GM12878 (cell line): ENCODE measurements at regions not wholly inside any gene's neighbourhood (a gene's known extent, or its start where the extent isn't known, plus 50 kb on each side); places are given as distances from the start of the nearest gene placed in this dataset.

ENCODE experiments used
- ASH2L ChIP-seq: fragments of 300-600, 200-600 bp; sonication (generic); IDR thresholded peaks from 2 replicates; pipeline ENCODE4 v1.6.1; 2017; ENCODE audit warnings: low read depth, mild to moderate bottlenecking, borderline replicate concordance
- BCL11A ChIP-seq: IDR thresholded peaks from 2 replicates; pipeline ENCODE4 v1.6.1; 2011; ENCODE audit warnings: low read depth, low read length
- BHLHE40 ChIP-seq, 2 experiments: fragments of 450-650 bp in 1 of 2; IDR thresholded peaks; 2 replicates each; pipeline ENCODE4 v1.6.1; 2011 to 2017; ENCODE audit warnings: low read depth in 2 of 2, borderline replicate concordance in 1 of 2, improper control_type of control experiment in 1 of 2, low read length in 1 of 2, mild to moderate bottlenecking in 1 of 2
- BRCA1 ChIP-seq: IDR thresholded peaks from 2 replicates; pipeline ENCODE4 v1.6.1; 2011; ENCODE audit warnings: low read depth, low read length, improper control_type of control experiment
- CBX3 ChIP-seq: fragments of 200-600 bp; sonication (generic); IDR thresholded peaks from 2 replicates; pipeline ENCODE4 v1.6.1; 2016; ENCODE audit warnings: low read depth, borderline replicate concordance
- CREB1 ChIP-seq: IDR thresholded peaks from 2 replicates; pipeline ENCODE4 v1.6.1; 2012; ENCODE audit warnings: low read depth, mild to moderate bottlenecking, inconsistent platforms
- CREM ChIP-seq: IDR thresholded peaks from 2 replicates; pipeline ENCODE4 v1.6.1; 2014; ENCODE audit warnings: antibody characterized with exemption, low read depth
- FOS ChIP-seq: IDR thresholded peaks from 3 replicates; pipeline ENCODE4 v1.6.1; 2011; ENCODE audit warnings: borderline replicate concordance; ENCODE audit not compliant: insufficient read length; ENCODE audit errors: extremely low read depth
- GATAD2B ChIP-seq: fragments of 450-650 bp; conservative IDR thresholded peaks from 2 replicates; pipeline ENCODE4 v1.6.1; 2017; ENCODE audit warnings: low read depth, mild to moderate bottlenecking, moderate library complexity
- KDM1A ChIP-seq: fragments of 200-600 bp; sonication (generic); IDR thresholded peaks from 2 replicates; pipeline ENCODE4 v1.6.1; 2016; ENCODE audit warnings: borderline replicate concordance
- MEF2A ChIP-seq: IDR thresholded peaks from 2 replicates; pipeline ENCODE4 v1.6.1; 2011; ENCODE audit warnings: low read depth, mild to moderate bottlenecking, low read length, moderate library complexity; ENCODE audit not compliant: insufficient read depth
- MTA3 ChIP-seq: IDR thresholded peaks from 2 replicates; pipeline ENCODE4 v1.6.1; 2012; ENCODE audit warnings: low read length, inconsistent platforms, borderline replicate concordance
- NBN ChIP-seq: fragments of 450-650 bp; IDR thresholded peaks from 2 replicates; pipeline ENCODE4 v1.6.1; 2016
- RBBP5 ChIP-seq: fragments of 200-600 bp; sonication (generic); conservative IDR thresholded peaks from 2 replicates; pipeline ENCODE4 v1.6.1; 2016
- RFX5 ChIP-seq: IDR thresholded peaks from 2 replicates; pipeline ENCODE4 v1.6.1; 2011; ENCODE audit warnings: low read depth, low read length, improper control_type of control experiment
- RUNX3 ChIP-seq: IDR thresholded peaks from 2 replicates; pipeline ENCODE4 v1.6.1; 2012; ENCODE audit warnings: low read length, inconsistent platforms
- SPI1 ChIP-seq: IDR thresholded peaks from 2 replicates; pipeline ENCODE4 v1.6.1; 2011; ENCODE audit warnings: low read depth, mild to moderate bottlenecking, low read length, moderate library complexity, borderline replicate concordance; ENCODE audit not compliant: insufficient read depth
- SREBF2 ChIP-seq: IDR thresholded peaks from 2 replicates; pipeline ENCODE4 v1.6.1; 2012; ENCODE audit warnings: mild to moderate bottlenecking, low read length
- TAF1 ChIP-seq: IDR thresholded peaks from 2 replicates; pipeline ENCODE4 v1.6.1; 2011; ENCODE audit warnings: mild to moderate bottlenecking, low read depth, low read length, borderline replicate concordance
- TF ChIP-seq, protein P1 (sequence below): fragments of 450-650 bp; IDR thresholded peaks from 2 replicates; pipeline ENCODE4 v1.6.1; 2017; ENCODE audit warnings: antibody characterized with exemption, mild to moderate bottlenecking, moderate library complexity
- TF ChIP-seq, protein P2 (sequence below): fragments of 450-650 bp; IDR thresholded peaks from 2 replicates; pipeline ENCODE4 v1.6.1; 2018; ENCODE audit warnings: borderline replicate concordance, mild to moderate bottlenecking; ENCODE audit not compliant: partially characterized antibody
- TF ChIP-seq, protein P3 (sequence below): IDR thresholded peaks from 2 replicates; pipeline ENCODE4 v1.6.1; 2011; ENCODE audit warnings: mild to moderate bottlenecking, low read depth, low read length, moderate library complexity; ENCODE audit not compliant: insufficient replicate concordance
- TF ChIP-seq, protein P4 (sequence below): IDR thresholded peaks from 2 replicates; pipeline ENCODE4 v1.6.1; 2012; ENCODE audit warnings: low read depth, low read length, improper control_type of control experiment
- TF ChIP-seq, protein P5 (sequence below): IDR thresholded peaks from 2 replicates; pipeline ENCODE4 v1.6.1; 2012; ENCODE audit warnings: low read depth, low read length, improper control_type of control experiment

DNA sequence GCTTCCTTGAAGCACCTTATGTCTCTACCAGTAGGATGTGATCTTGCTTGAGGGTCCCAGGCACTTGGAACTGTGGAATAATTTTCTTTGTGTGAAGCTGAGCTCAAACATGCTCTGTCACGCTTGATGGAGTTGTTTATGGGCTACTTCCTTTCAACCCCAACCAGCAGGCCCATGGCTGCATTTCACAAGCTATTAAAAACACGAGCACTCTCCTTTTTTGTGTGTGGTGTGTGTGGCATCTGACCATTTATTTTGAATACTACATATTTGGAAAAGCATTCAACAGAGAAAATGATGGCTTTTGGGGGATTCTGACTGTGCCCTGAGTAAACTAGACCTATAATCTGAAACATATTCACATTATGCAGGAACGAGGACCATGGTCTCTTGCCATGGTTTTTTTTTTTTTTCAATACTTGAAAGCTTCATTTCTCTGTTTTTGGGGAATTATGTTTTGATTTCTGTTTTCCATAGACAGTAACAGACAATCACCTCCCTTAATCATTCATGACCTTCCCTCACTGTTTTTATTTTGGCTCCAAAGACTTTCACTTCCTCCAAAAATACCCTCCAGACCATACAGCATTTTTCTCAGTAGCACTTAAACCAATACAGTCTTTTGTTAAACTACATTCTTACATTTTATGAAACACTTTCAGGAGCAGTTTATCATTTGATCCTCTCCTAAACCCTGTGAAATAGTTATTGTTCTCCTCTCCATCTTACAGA lies 233.6 kb upstream of the BMPER start (continued):
- TF ChIP-seq, protein P1, sequence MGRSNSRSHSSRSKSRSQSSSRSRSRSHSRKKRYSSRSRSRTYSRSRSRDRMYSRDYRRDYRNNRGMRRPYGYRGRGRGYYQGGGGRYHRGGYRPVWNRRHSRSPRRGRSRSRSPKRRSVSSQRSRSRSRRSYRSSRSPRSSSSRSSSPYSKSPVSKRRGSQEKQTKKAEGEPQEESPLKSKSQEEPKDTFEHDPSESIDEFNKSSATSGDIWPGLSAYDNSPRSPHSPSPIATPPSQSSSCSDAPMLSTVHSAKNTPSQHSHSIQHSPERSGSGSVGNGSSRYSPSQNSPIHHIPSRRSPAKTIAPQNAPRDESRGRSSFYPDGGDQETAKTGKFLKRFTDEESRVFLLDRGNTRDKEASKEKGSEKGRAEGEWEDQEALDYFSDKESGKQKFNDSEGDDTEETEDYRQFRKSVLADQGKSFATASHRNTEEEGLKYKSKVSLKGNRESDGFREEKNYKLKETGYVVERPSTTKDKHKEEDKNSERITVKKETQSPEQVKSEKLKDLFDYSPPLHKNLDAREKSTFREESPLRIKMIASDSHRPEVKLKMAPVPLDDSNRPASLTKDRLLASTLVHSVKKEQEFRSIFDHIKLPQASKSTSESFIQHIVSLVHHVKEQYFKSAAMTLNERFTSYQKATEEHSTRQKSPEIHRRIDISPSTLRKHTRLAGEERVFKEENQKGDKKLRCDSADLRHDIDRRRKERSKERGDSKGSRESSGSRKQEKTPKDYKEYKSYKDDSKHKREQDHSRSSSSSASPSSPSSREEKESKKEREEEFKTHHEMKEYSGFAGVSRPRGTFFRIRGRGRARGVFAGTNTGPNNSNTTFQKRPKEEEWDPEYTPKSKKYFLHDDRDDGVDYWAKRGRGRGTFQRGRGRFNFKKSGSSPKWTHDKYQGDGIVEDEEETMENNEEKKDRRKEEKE = no peak
- no peak for TF ChIP-seq SREBF2
- TF ChIP-seq FOS = no peak
- no peak for TF ChIP-seq BCL11A
- TF ChIP-seq TAF1 = no peak
- no peak for TF ChIP-seq MEF2A
- TF ChIP-seq CBX3 = no peak
- TF ChIP-seq RUNX3 = no peak; the same call in 1 of the 2 replicates
- TF ChIP-seq ASH2L = no peak
- no peak for TF ChIP-seq RBBP5
- TF ChIP-seq BHLHE40 (IDR thresholded peaks at IDR 0.05; ENCODE audit: borderline replicate concordance in 1 of 2, low read depth in 2 of 2, low read length in 1 of 2) = peak; percentile 26 to 35; a peak in 1 of 4 replicates
- TF ChIP-seq CREM = no peak
- peak; percentile 75 for TF ChIP-seq SPI1
- TF ChIP-seq, protein P2, sequence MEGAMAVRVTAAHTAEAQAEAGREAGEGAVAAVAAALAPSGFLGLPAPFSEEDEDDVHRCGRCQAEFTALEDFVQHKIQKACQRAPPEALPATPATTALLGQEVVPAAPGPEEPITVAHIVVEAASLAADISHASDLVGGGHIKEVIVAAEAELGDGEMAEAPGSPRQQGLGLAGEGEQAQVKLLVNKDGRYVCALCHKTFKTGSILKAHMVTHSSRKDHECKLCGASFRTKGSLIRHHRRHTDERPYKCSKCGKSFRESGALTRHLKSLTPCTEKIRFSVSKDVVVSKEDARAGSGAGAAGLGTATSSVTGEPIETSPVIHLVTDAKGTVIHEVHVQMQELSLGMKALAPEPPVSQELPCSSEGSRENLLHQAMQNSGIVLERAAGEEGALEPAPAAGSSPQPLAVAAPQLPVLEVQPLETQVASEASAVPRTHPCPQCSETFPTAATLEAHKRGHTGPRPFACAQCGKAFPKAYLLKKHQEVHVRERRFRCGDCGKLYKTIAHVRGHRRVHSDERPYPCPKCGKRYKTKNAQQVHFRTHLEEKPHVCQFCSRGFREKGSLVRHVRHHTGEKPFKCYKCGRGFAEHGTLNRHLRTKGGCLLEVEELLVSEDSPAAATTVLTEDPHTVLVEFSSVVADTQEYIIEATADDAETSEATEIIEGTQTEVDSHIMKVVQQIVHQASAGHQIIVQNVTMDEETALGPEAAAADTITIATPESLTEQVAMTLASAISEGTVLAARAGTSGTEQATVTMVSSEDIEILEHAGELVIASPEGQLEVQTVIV = no peak
- TF ChIP-seq NBN = no peak
- TF ChIP-seq, protein P3, sequence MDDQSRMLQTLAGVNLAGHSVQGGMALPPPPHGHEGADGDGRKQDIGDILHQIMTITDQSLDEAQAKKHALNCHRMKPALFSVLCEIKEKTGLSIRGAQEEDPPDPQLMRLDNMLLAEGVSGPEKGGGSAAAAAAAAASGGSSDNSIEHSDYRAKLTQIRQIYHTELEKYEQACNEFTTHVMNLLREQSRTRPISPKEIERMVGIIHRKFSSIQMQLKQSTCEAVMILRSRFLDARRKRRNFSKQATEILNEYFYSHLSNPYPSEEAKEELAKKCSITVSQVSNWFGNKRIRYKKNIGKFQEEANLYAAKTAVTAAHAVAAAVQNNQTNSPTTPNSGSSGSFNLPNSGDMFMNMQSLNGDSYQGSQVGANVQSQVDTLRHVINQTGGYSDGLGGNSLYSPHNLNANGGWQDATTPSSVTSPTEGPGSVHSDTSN = no peak
- TF ChIP-seq KDM1A = no peak
- TF ChIP-seq, protein P4, sequence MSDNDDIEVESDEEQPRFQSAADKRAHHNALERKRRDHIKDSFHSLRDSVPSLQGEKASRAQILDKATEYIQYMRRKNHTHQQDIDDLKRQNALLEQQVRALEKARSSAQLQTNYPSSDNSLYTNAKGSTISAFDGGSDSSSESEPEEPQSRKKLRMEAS = no peak
- TF ChIP-seq MTA3 = no peak
- TF ChIP-seq, protein P5, sequence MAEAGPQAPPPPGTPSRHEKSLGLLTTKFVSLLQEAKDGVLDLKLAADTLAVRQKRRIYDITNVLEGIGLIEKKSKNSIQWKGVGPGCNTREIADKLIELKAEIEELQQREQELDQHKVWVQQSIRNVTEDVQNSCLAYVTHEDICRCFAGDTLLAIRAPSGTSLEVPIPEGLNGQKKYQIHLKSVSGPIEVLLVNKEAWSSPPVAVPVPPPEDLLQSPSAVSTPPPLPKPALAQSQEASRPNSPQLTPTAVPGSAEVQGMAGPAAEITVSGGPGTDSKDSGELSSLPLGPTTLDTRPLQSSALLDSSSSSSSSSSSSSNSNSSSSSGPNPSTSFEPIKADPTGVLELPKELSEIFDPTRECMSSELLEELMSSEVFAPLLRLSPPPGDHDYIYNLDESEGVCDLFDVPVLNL = no peak
- no peak for TF ChIP-seq BRCA1
- TF ChIP-seq GATAD2B = no peak
- no peak for TF ChIP-seq CREB1
- no peak for TF ChIP-seq RFX5
